LNCaP clone FGC (cell line): ENCODE measurements at regions not wholly inside any gene's neighbourhood (a gene's known extent, or its start where the extent isn't known, plus 50 kb on each side); places are given as distances from the start of the nearest gene placed in this dataset.

ENCODE experiments used
- DNase-seq: peaks from one replicate; pipeline ENCODE4 v3.0.0-alpha.2; 2011; ENCODE audit warnings: low read depth
- H3K4me3 ChIP-seq: 2 replicates; pipeline ENCODE4 v1.5.1; 2011; ENCODE audit warnings: mild to moderate bottlenecking, low read depth, low read length, control low read depth
- CTCF ChIP-seq: IDR thresholded peaks from 2 replicates; pipeline ENCODE4 v1.5.1; 2012; ENCODE audit warnings: mild to moderate bottlenecking; ENCODE audit not compliant: control insufficient read depth, insufficient read depth; ENCODE audit errors: extremely low read depth

GRCh38 chr10:45501791-45502190 is 127.8 kb downstream of the ALOX5 start:
- no peak for TF ChIP-seq CTCF
- no peak for DNase-seq
- H3K4me3 ChIP-seq: no peak overlapping the region

GRCh38 chr10:45500798-45501197 is 126.8 kb downstream of the ALOX5 start:
- TF ChIP-seq CTCF: no peak
- no peak overlapping the region for H3K4me3 ChIP-seq
- DNase-seq: no peak

GRCh38 chr10:45500304-45500703 is 126.3 kb downstream of the ALOX5 start:
- H3K4me3 ChIP-seq: no peak overlapping the region
- TF ChIP-seq CTCF: no peak
- DNase-seq: no peak

GRCh38 chr10:45495438-45496152 is 121.6 kb downstream of the ALOX5 start:
- H3K4me3 ChIP-seq: no peak overlapping the region
- DNase-seq: no peak
- TF ChIP-seq CTCF: no peak
